ENCODE measurements at regions not wholly inside any gene's neighbourhood (a gene's known extent, or its start where the extent isn't known, plus 50 kb on each side); places are given as distances from the start of the nearest gene placed in this dataset.

- intact Hi-C loops (cut with DNase I) = no loop called here
- TF ChIP-seq CTCF (IDR thresholded peaks at IDR 0.05) = no peak
- Histone ChIP-seq H3K27ac (no peak overlapping the region), H3K4me1 (no peaks in the 10 kb centered on the region), H3K9me3 (no peaks in the 10 kb centered on the region), H3K4me3 (no peak overlapping the region), H3K36me3 (no peaks in the 10 kb centered on the region), H3K27me3 (no peaks in the 10 kb centered on the region)
- DNase-seq = no peak
- no peak for ATAC-seq
Measured at GRCh38 chr5:164721116-164721515, 1215.7 kb downstream of the MAT2B start.

- H3K27me3 ChIP-seq = no peaks in the 10 kb centered on the region
- H3K9me3 ChIP-seq = no peaks in the 10 kb centered on the region
- DNase-seq (no peak), ATAC-seq (no peak)
- no peaks in the 10 kb centered on the region for H3K36me3 ChIP-seq
- no peaks in the 10 kb centered on the region for H3K4me1 ChIP-seq
- TF ChIP-seq CTCF (IDR thresholded peaks at IDR 0.05) = no peak
- intact Hi-C loops (cut with DNase I) = no loop called here
- no peak overlapping the region for H3K27ac ChIP-seq
- no peak overlapping the region for H3K4me3 ChIP-seq
Measured at GRCh38 chr5:164721656-164722055, 1216.2 kb downstream of the MAT2B start.

GRCh38 chr5:164722702-164723101 is 1217.3 kb downstream of the MAT2B start:
- DNase-seq = no peak
- Histone ChIP-seq H3K4me1 (no peaks in the 10 kb centered on the region), H3K4me3 (no peak overlapping the region), H3K27me3 (no peaks in the 10 kb centered on the region), H3K9me3 (no peaks in the 10 kb centered on the region), H3K36me3 (no peaks in the 10 kb centered on the region), H3K27ac (no peak overlapping the region)
- no peak for ATAC-seq
- intact Hi-C loops (cut with DNase I) = no loop called here
- no peak for TF ChIP-seq CTCF (IDR thresholded peaks at IDR 0.05)

GRCh38 chr5:164727012-164727411 is 1221.6 kb downstream of the MAT2B start:
- ATAC-seq = no peak

GRCh38 chr5:164728733-164729132 is 1223.3 kb downstream of the MAT2B start:
- H3K4me3 ChIP-seq = no peak overlapping the region
- no peaks in the 10 kb centered on the region for H3K27me3 ChIP-seq
- TF ChIP-seq CTCF (IDR thresholded peaks at IDR 0.05) = no peak
- H3K4me1 ChIP-seq = no peaks in the 10 kb centered on the region
- no peak for DNase-seq
- no peaks in the 10 kb centered on the region for H3K9me3 ChIP-seq
- H3K27ac ChIP-seq = no peak overlapping the region
- no peaks in the 10 kb centered on the region for H3K36me3 ChIP-seq
- intact Hi-C loops (cut with DNase I) = no loop called here
- ATAC-seq = no peak

More at GRCh38 chr5:164727012-164727411, 1221.6 kb downstream of the MAT2B start:
- H3K27me3 ChIP-seq = no peaks in the 10 kb centered on the region
- intact Hi-C loops (cut with DNase I) = no loop called here
- no peaks in the 10 kb centered on the region for H3K36me3 ChIP-seq
- no peak for TF ChIP-seq CTCF (IDR thresholded peaks at IDR 0.05)
- DNase-seq = no peak
- no peaks in the 10 kb centered on the region for H3K4me1 ChIP-seq
- no peak overlapping the region for H3K4me3 ChIP-seq
- no peak overlapping the region for H3K27ac ChIP-seq
- H3K9me3 ChIP-seq = no peaks in the 10 kb centered on the region

GRCh38 chr5:164735334-164735733 is 1229.9 kb downstream of the MAT2B start:
- ATAC-seq (no peak), DNase-seq (no peak)
- Histone ChIP-seq H3K4me3 (no peak overlapping the region), H3K27me3 (no peaks in the 10 kb centered on the region), H3K4me1 (no peaks in the 10 kb centered on the region), H3K9me3 (no peaks in the 10 kb centered on the region), H3K36me3 (no peaks in the 10 kb centered on the region), H3K27ac (no peak overlapping the region)
- intact Hi-C loops (cut with DNase I) = no loop called here
- TF ChIP-seq CTCF (IDR thresholded peaks at IDR 0.05) = no peak

All from upper lobe of right lung (tissue), 1 donor.